A549 (cell line): ENCODE measurements at regions not wholly inside any gene's neighbourhood (a gene's known extent, or its start where the extent isn't known, plus 50 kb on each side); places are given as distances from the start of the nearest gene placed in this dataset.

Experiments
- CBX2 ChIP-seq: fragments of 200-600 bp; sonication (generic); IDR thresholded peaks from 2 replicates; pipeline ENCODE4 v1.6.1; 2016; ENCODE audit warnings: low read depth, mild to moderate bottlenecking, borderline replicate concordance
- KDM5A ChIP-seq: fragments of 200-600 bp; sonication (generic); IDR thresholded peaks from 2 replicates; pipeline ENCODE4 v1.6.1; 2016; ENCODE audit warnings: antibody characterized with exemption, mild to moderate bottlenecking
- POLR2A ChIP-seq: IDR thresholded peaks from 2 replicates; pipeline ENCODE4 v1.6.1; 2012; ENCODE audit warnings: mild to moderate bottlenecking, low read length
- TF ChIP-seq, protein P1 (sequence below): fragments of >200 bp; sonication (Bioruptor Twin); formaldehyde crosslinking; IDR thresholded peaks from 3 replicates; pipeline ENCODE4 v1.5.1; 2016

DNA sequence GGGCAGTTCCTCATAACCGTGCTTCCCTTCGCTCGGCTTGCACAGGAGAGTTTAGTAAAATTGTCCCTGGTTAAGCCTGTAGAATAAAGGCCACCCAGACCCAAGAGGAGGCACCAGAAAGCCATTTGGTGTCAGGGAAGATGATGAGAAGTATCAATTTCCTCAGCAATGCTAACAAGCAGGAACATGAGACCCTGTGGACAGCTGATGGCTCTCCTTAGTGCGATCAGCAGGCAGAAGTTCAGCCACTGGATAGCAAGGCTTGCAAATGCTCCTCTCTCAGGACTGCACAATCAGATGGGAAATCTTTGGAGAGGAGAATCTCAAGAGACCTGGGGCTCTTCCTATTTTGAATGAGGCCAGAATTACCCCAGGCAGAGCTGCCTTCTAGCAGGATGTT lies 261.1 kb upstream of the DYNLRB2 start:
- TF ChIP-seq, protein P1, sequence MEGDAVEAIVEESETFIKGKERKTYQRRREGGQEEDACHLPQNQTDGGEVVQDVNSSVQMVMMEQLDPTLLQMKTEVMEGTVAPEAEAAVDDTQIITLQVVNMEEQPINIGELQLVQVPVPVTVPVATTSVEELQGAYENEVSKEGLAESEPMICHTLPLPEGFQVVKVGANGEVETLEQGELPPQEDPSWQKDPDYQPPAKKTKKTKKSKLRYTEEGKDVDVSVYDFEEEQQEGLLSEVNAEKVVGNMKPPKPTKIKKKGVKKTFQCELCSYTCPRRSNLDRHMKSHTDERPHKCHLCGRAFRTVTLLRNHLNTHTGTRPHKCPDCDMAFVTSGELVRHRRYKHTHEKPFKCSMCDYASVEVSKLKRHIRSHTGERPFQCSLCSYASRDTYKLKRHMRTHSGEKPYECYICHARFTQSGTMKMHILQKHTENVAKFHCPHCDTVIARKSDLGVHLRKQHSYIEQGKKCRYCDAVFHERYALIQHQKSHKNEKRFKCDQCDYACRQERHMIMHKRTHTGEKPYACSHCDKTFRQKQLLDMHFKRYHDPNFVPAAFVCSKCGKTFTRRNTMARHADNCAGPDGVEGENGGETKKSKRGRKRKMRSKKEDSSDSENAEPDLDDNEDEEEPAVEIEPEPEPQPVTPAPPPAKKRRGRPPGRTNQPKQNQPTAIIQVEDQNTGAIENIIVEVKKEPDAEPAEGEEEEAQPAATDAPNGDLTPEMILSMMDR: no peak
- TF ChIP-seq POLR2A (no peak), CBX2 (no peak), KDM5A (no peak)
